ENCODE measurements at regions not wholly inside any gene's neighbourhood (a gene's known extent, or its start where the extent isn't known, plus 50 kb on each side); places are given as distances from the start of the nearest gene placed in this dataset.

GRCh38 chr5:104941030-104941645 is 1378.5 kb upstream of the NUDT12 start:
- Histone ChIP-seq H3K9me3 (ENCODE audit: low read length) (no peaks in the 10 kb centered on the region), H3K27ac (ENCODE audit: low read depth, low read length, poor library complexity, severe bottlenecking) (no peak overlapping the region), H4K20me1 (ENCODE audit: insufficient read depth, low read length) (no peaks in the 10 kb centered on the region), H3K4me1 (ENCODE audit: insufficient read depth, low read length, severe bottlenecking) (no peaks in the 10 kb centered on the region), H3F3A (ENCODE audit: insufficient read depth, low read length) (no peaks in the 10 kb centered on the region), H3K9me2 (ENCODE audit: low read depth, low read length) (no peaks in the 10 kb centered on the region), H3K4me2 (ENCODE audit: low read length) (no peak overlapping the region), H2AFZ (ENCODE audit: low read length) (no peak overlapping the region), H3K9ac (ENCODE audit: low read length) (no peak overlapping the region), H3K79me2 (ENCODE audit: insufficient read depth, low read length) (no peaks in the 10 kb centered on the region), H3K27me3 (ENCODE audit: insufficient read depth, low read length) (no peaks in the 10 kb centered on the region), H3K36me3 (ENCODE audit: insufficient read depth, low read length) (no peaks in the 10 kb centered on the region), H3K4me3 (ENCODE audit: low read depth, low read length, poor library complexity, severe bottlenecking) (no peak overlapping the region)
- TF ChIP-seq CTCF (IDR thresholded peaks at IDR 0.05; ENCODE audit: low read length) (no peak), EZH2 (IDR thresholded peaks at IDR 0.05; ENCODE audit: borderline replicate concordance, low read length) (no peak)

GRCh38 chr5:104937598-104937997 is 1375.0 kb upstream of the NUDT12 start:
- H3K79me2 ChIP-seq (ENCODE audit: insufficient read depth, low read length) = no peaks in the 10 kb centered on the region
- no peak overlapping the region for H3K27ac ChIP-seq (ENCODE audit: low read depth, low read length, poor library complexity, severe bottlenecking)
- H3K9ac ChIP-seq (ENCODE audit: low read length) = no peak overlapping the region
- H4K20me1 ChIP-seq (ENCODE audit: insufficient read depth, low read length) = no peaks in the 10 kb centered on the region
- no peaks in the 10 kb centered on the region for H3K9me2 ChIP-seq (ENCODE audit: low read depth, low read length)
- no peaks in the 10 kb centered on the region for H3K4me1 ChIP-seq (ENCODE audit: insufficient read depth, low read length, severe bottlenecking)
- H3K27me3 ChIP-seq (ENCODE audit: insufficient read depth, low read length) = no peaks in the 10 kb centered on the region
- H3K4me3 ChIP-seq (ENCODE audit: low read depth, low read length, poor library complexity, severe bottlenecking) = no peak overlapping the region
- H3F3A ChIP-seq (ENCODE audit: insufficient read depth, low read length) = no peaks in the 10 kb centered on the region
- H3K4me2 ChIP-seq (ENCODE audit: low read length) = no peak overlapping the region
- TF ChIP-seq CTCF (IDR thresholded peaks at IDR 0.05; ENCODE audit: low read length) = no peak
- TF ChIP-seq EZH2 (IDR thresholded peaks at IDR 0.05; ENCODE audit: borderline replicate concordance, low read length) = no peak
- H3K36me3 ChIP-seq (ENCODE audit: insufficient read depth, low read length) = no peaks in the 10 kb centered on the region
- H2AFZ ChIP-seq (ENCODE audit: low read length) = no peak overlapping the region
- no peaks in the 10 kb centered on the region for H3K9me3 ChIP-seq (ENCODE audit: low read length)

GRCh38 chr5:104932431-104932830 is 1369.8 kb upstream of the NUDT12 start:
- TF ChIP-seq EZH2 (IDR thresholded peaks at IDR 0.05; ENCODE audit: borderline replicate concordance, low read length) (no peak), CTCF (IDR thresholded peaks at IDR 0.05; ENCODE audit: low read length) (no peak)

More at GRCh38 chr5:104932431-104932830, 1369.8 kb upstream of the NUDT12 start:
- Histone ChIP-seq H3K4me2 (ENCODE audit: low read length) (no peak overlapping the region), H3K27ac (ENCODE audit: low read depth, low read length, poor library complexity, severe bottlenecking) (no peak overlapping the region), H3K4me1 (ENCODE audit: insufficient read depth, low read length, severe bottlenecking) (no peaks in the 10 kb centered on the region), H3F3A (ENCODE audit: insufficient read depth, low read length) (no peaks in the 10 kb centered on the region), H3K9me3 (ENCODE audit: low read length) (no peaks in the 10 kb centered on the region), H3K9ac (ENCODE audit: low read length) (no peak overlapping the region), H3K27me3 (ENCODE audit: insufficient read depth, low read length) (no peaks in the 10 kb centered on the region), H3K79me2 (ENCODE audit: insufficient read depth, low read length) (no peaks in the 10 kb centered on the region), H3K36me3 (ENCODE audit: insufficient read depth, low read length) (no peaks in the 10 kb centered on the region), H2AFZ (ENCODE audit: low read length) (no peak overlapping the region), H3K4me3 (ENCODE audit: low read depth, low read length, poor library complexity, severe bottlenecking) (no peak overlapping the region), H4K20me1 (ENCODE audit: insufficient read depth, low read length) (no peaks in the 10 kb centered on the region), H3K9me2 (ENCODE audit: low read depth, low read length) (no peaks in the 10 kb centered on the region)
